T-cell (primary cell): ENCODE measurements at regions not wholly inside any gene's neighbourhood (a gene's known extent, or its start where the extent isn't known, plus 50 kb on each side); places are given as distances from the start of the nearest gene placed in this dataset.
A peak's percentile ranks its signal among the peaks of the same experiment; 100 is the strongest.

Source experiments
- ATAC-seq, 4 experiments: fragments of 200-7000 bp in 3 of 4; fragments of 150-1000 bp in 1 of 4; cut with Tn5 transposase; replicated peaks in 1 of 4; 1 replicate in 3 of 4; 2 replicates in 1 of 4; pipeline ENCODE4 v1.10.0; 2021; ENCODE audit warnings: moderate library complexity in 3 of 4, mild to moderate bottlenecking in 2 of 4, moderate number of reproducible peaks in 1 of 4
- CTCF ChIA-PET, 2 donors: fragments of 300-600 bp; sonication (Branson Sonifier 250); formaldehyde crosslinking; loops; one replicate each; lab custom pipeline; 2022; ENCODE audit warnings: antibody characterized with exemption in 2 of 2; lab: Charles Lee
- POLR2A ChIA-PET, 2 donors: fragments of 300-600 bp; sonication (Branson Sonifier 250); formaldehyde crosslinking; loops; one replicate each; lab custom pipeline; 2022; ENCODE audit warnings: antibody characterized with exemption in 2 of 2; lab: Charles Lee
- DNase-seq, 35 experiments: peaks; one replicate each; pipeline versions ENCODE4 v3.0.0 to v3.0.0-alpha.2; 2013 to 2023
- H3K27ac ChIP-seq: one replicate; pipeline ENCODE4 v1.5.1; 2013; ENCODE audit warnings: low read length
- H3K27me3 ChIP-seq, 2 experiments: replicated peaks in 1 of 2; 1 replicate in 1 of 2; 2 replicates in 1 of 2; pipeline versions ENCODE4 v1.6.1 to v1.7.0; 2013; ENCODE audit warnings: low read length in 1 of 2, mixed read lengths in 1 of 2; ENCODE audit not compliant: control insufficient read depth in 2 of 2, insufficient read depth in 2 of 2; ENCODE audit errors: extremely low read depth in 1 of 2
- H3K36me3 ChIP-seq, 2 donors: 1 replicate in 1 of 2; 2 replicates in 1 of 2; pipeline versions ENCODE4 v1.6.1 to v1.7.0; 2013; ENCODE audit warnings: low read length in 1 of 2; ENCODE audit not compliant: control insufficient read depth in 2 of 2, insufficient read depth in 1 of 2; ENCODE audit errors: extremely low read depth in 1 of 2
- H3K4me1 ChIP-seq, 2 experiments: 1 replicate in 1 of 2; 2 replicates in 1 of 2; pipeline versions ENCODE4 v1.6.1 to v1.7.0; 2013; ENCODE audit warnings: low read length in 2 of 2, mixed read lengths in 1 of 2; ENCODE audit not compliant: insufficient read depth in 2 of 2, control insufficient read depth in 1 of 2; ENCODE audit errors: extremely low read depth in 1 of 2
- H3K4me3 ChIP-seq, 2 donors: 1 replicate in 1 of 2; 2 replicates in 1 of 2; pipeline versions ENCODE4 v1.5.1 to v1.7.0; 2013; ENCODE audit warnings: mild to moderate bottlenecking in 2 of 2, low read length in 1 of 2, moderate library complexity in 1 of 2; ENCODE audit not compliant: control insufficient read depth in 1 of 2; ENCODE audit errors: extremely low read depth in 1 of 2
- H3K9me3 ChIP-seq: 2 replicates; pipeline ENCODE4 v1.7.0; 2013
- H3K27ac Mint-ChIP-seq, 2 donors: one replicate each; pipeline ENCODE4 v1.8.0; 2020 to 2021; ENCODE audit warnings: mild to moderate bottlenecking in 2 of 2, mixed read lengths in 2 of 2
- H3K27me3 Mint-ChIP-seq, 2 donors: one replicate each; pipeline ENCODE4 v1.8.0; 2021 to 2022; ENCODE audit warnings: mixed read lengths in 2 of 2
- H3K36me3 Mint-ChIP-seq: one replicate; pipeline ENCODE4 v1.8.0; 2021; ENCODE audit warnings: mixed read lengths
- H3K4me1 Mint-ChIP-seq, 3 donors: one replicate each; pipeline ENCODE4 v1.8.0; 2020 to 2022; ENCODE audit warnings: mixed read lengths in 3 of 3, mild to moderate bottlenecking in 1 of 3
- H3K4me3 Mint-ChIP-seq, 3 donors: one replicate each; pipeline ENCODE4 v1.8.0; 2020 to 2022; ENCODE audit warnings: mild to moderate bottlenecking in 3 of 3, mixed read lengths in 3 of 3, moderate library complexity in 3 of 3
- H3K9me3 Mint-ChIP-seq, 3 donors: one replicate each; pipeline ENCODE4 v1.8.0; 2020 to 2022; ENCODE audit warnings: mixed read lengths in 3 of 3
- WGBS: methylation state at CpG from one replicate; pipeline ENCODE4 v1.1.5; 2013; ENCODE audit warnings: missing lambda C conversion rate; ENCODE audit not compliant: insufficient coverage; 5-methylcytosine and 5-hydroxymethylcytosine counted together

- Mint-ChIP-seq H3K9me3 (peaks cover 2 to 14% (median 3%) of the 10 kb centered on the region in 3 donors), H3K4me3 (no peak overlapping the region)
Observed at GRCh38 chr2:21250673-21251072, 126.9 kb downstream of the TDRD15 start.

GRCh38 chr2:21251216-21251980, 127.6 kb downstream of the TDRD15 start:
- no peaks in the 10 kb centered on the region for H3K9me3 ChIP-seq
- 67% methylated on average over 1 of the region's 5 CpGs for WGBS
- peaks cover 0 to 2% of the 10 kb centered on the region in 2 donors for H3K27me3 Mint-ChIP-seq
- ChIA-PET CTCF (no interaction called here), POLR2A (no interaction called here)
- H3K4me3 ChIP-seq = no peak overlapping the region
- H3K4me1 ChIP-seq = no peaks in the 10 kb centered on the region
- no peak for ATAC-seq
- no peak for DNase-seq
- H3K4me3 Mint-ChIP-seq = no peak overlapping the region
- H3K36me3 Mint-ChIP-seq = no peaks in the 10 kb centered on the region
- no peaks in the 10 kb centered on the region for H3K36me3 ChIP-seq
- H3K9me3 Mint-ChIP-seq = peaks cover 2 to 12% (median 3%) of the 10 kb centered on the region in 3 donors
- no peaks in the 10 kb centered on the region for H3K4me1 Mint-ChIP-seq
- H3K27me3 ChIP-seq = no peaks in the 10 kb centered on the region
- H3K27ac Mint-ChIP-seq = no peak overlapping the region
- no peak overlapping the region for H3K27ac ChIP-seq

More at GRCh38 chr2:21250673-21251072, 126.9 kb downstream of the TDRD15 start:
- no peak overlapping the region for H3K27ac ChIP-seq
- ChIA-PET CTCF (no interaction called here), POLR2A (no interaction called here)
- DNase-seq (no peak), ATAC-seq (no peak)
- peaks cover 0 to 2% of the 10 kb centered on the region in 2 donors for H3K27me3 Mint-ChIP-seq
- H3K36me3 Mint-ChIP-seq = no peaks in the 10 kb centered on the region
- H3K36me3 ChIP-seq = no peaks in the 10 kb centered on the region
- no peaks in the 10 kb centered on the region for H3K27me3 ChIP-seq
- H3K9me3 ChIP-seq = no peaks in the 10 kb centered on the region
- H3K27ac Mint-ChIP-seq = no peak overlapping the region
- H3K4me3 ChIP-seq = no peak overlapping the region
- H3K4me1 ChIP-seq = no peaks in the 10 kb centered on the region
- no peaks in the 10 kb centered on the region for H3K4me1 Mint-ChIP-seq

GRCh38 chr2:21253311-21254027, 129.7 kb downstream of the TDRD15 start:
- ChIA-PET CTCF (interaction anchor here in 1 of 2 donors (0.5 kb wide), 1 partner anchor 687 kb away, joined by 3 read pairs; no protein-coding TSS in a partner anchor), POLR2A (no interaction called here)
- WGBS = 67% methylated on average over 1 of the region's 3 CpGs
- H3K36me3 ChIP-seq = no peaks in the 10 kb centered on the region
- H3K27ac ChIP-seq = no peak overlapping the region
- Mint-ChIP-seq H3K27me3 (no peaks in the 10 kb centered on the region), H3K9me3 (peaks cover 2 to 9% (median 3%) of the 10 kb centered on the region in 3 donors), H3K27ac (no peak overlapping the region), H3K4me1 (no peaks in the 10 kb centered on the region), H3K36me3 (no peaks in the 10 kb centered on the region), H3K4me3 (no peak overlapping the region)
- no peaks in the 10 kb centered on the region for H3K4me1 ChIP-seq
- H3K4me3 ChIP-seq = no peak overlapping the region
- no peak for ATAC-seq
- no peaks in the 10 kb centered on the region for H3K9me3 ChIP-seq
- DNase-seq = no peak
- no peaks in the 10 kb centered on the region for H3K27me3 ChIP-seq

- Mint-ChIP-seq H3K4me3 (no peak overlapping the region), H3K4me1 (no peaks in the 10 kb centered on the region), H3K36me3 (no peaks in the 10 kb centered on the region), H3K27ac (no peak overlapping the region), H3K27me3 (no peaks in the 10 kb centered on the region), H3K9me3 (peaks cover 3 to 6% (median 4%) of the 10 kb centered on the region in 3 donors)
- Histone ChIP-seq H3K27me3 (no peaks in the 10 kb centered on the region), H3K4me1 (no peaks in the 10 kb centered on the region), H3K36me3 (no peaks in the 10 kb centered on the region), H3K27ac (no peak overlapping the region), H3K9me3 (no peaks in the 10 kb centered on the region), H3K4me3 (no peak overlapping the region)
- CTCF ChIA-PET = interaction anchor here in 1 of 2 donors (0.5 kb wide), 1 partner anchor 688 kb away, joined by 3 read pairs; no protein-coding TSS in a partner anchor
- ATAC-seq (no peak), DNase-seq (no peak)
- WGBS = no CpG with 5 or more reads among the region's 6 CpGs
- POLR2A ChIA-PET = no interaction called here
Observed at GRCh38 chr2:21254170-21254965, 130.6 kb downstream of the TDRD15 start.

DNA sequence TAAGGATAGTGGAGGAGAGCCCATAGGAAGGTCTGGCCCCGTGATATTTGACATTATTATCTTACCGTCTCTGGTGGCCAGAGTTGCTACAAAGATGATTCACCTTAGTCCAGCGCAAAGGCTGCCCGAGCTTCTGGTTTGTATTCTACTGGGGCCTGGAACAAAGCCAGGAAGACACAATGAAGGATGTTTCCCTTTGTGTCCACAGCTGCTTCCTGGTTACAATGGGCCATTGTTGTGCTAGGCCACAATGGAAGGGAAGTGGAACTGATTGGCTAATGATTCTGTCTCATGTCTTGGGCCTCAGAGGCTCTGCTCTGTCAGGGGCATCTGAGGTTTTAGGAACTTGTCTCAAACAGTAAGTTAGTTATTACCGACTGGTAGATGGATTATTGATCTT, 132.2 kb downstream of the TDRD15 start:
- Mint-ChIP-seq H3K4me3 (no peak overlapping the region), H3K4me1 (no peaks in the 10 kb centered on the region), H3K27me3 (no peaks in the 10 kb centered on the region), H3K27ac (no peak overlapping the region), H3K36me3 (no peaks in the 10 kb centered on the region), H3K9me3 (peaks cover 0 to 4% (median 3%) of the 10 kb centered on the region in 3 donors)
- ATAC-seq (no peak), DNase-seq (peak in 2 of 35 experiments; percentile 1 to 11)
- ChIA-PET POLR2A (no interaction called here), CTCF (no interaction called here)
- WGBS = 22% methylated on average over 3 of the region's 5 CpGs
- no peak overlapping the region for H3K4me3 ChIP-seq
- no peaks in the 10 kb centered on the region for H3K9me3 ChIP-seq
- no peaks in the 10 kb centered on the region for H3K4me1 ChIP-seq
- H3K27ac ChIP-seq = no peak overlapping the region
- H3K36me3 ChIP-seq = no peaks in the 10 kb centered on the region
- no peaks in the 10 kb centered on the region for H3K27me3 ChIP-seq

DNA sequence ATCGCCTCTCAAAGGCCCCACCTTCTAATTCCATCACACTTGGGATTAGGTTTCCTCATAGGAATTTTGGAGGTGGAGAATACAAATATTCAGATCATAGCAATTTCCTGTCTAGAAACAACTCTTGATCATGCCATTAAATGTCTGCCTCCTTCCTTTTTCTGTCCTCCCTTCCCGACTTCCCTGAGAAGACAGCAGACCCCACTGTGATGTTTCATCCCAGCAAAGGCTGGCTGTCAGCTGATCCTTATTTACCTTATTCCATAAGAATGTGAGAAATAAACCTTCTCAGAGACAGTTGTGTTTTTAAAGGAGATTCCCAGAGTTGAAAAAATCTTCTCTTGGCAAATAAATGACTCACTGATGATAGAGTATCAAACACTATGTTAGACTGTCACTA, 133.9 kb downstream of the TDRD15 start:
- ATAC-seq = no peak
- CTCF ChIA-PET = no interaction called here

More for the DNA sequence above, 133.9 kb downstream of the TDRD15 start:
- Mint-ChIP-seq H3K4me1 (no peaks in the 10 kb centered on the region), H3K9me3 (peaks cover 0 to 3% (median 0%) of the 10 kb centered on the region in 3 donors), H3K36me3 (no peaks in the 10 kb centered on the region), H3K4me3 (no peak overlapping the region), H3K27me3 (no peaks in the 10 kb centered on the region), H3K27ac (no peak overlapping the region)
- no CpG with 5 or more reads among the region's 2 CpGs for WGBS
- no peak overlapping the region for H3K27ac ChIP-seq
- POLR2A ChIA-PET = no interaction called here
- H3K36me3 ChIP-seq = no peaks in the 10 kb centered on the region
- no peak for DNase-seq
- no peaks in the 10 kb centered on the region for H3K4me1 ChIP-seq
- no peaks in the 10 kb centered on the region for H3K9me3 ChIP-seq
- no peaks in the 10 kb centered on the region for H3K27me3 ChIP-seq
- no peak overlapping the region for H3K4me3 ChIP-seq
